ENCODE measurements at regions not wholly inside any gene's neighbourhood (a gene's known extent, or its start where the extent isn't known, plus 50 kb on each side); places are given as distances from the start of the nearest gene placed in this dataset.
"Not testable (repeated sequence)": the region's sequence is repeated elsewhere in the genome, so short reads cannot be mapped to it uniquely, and the experiment has no call there.

DNA sequence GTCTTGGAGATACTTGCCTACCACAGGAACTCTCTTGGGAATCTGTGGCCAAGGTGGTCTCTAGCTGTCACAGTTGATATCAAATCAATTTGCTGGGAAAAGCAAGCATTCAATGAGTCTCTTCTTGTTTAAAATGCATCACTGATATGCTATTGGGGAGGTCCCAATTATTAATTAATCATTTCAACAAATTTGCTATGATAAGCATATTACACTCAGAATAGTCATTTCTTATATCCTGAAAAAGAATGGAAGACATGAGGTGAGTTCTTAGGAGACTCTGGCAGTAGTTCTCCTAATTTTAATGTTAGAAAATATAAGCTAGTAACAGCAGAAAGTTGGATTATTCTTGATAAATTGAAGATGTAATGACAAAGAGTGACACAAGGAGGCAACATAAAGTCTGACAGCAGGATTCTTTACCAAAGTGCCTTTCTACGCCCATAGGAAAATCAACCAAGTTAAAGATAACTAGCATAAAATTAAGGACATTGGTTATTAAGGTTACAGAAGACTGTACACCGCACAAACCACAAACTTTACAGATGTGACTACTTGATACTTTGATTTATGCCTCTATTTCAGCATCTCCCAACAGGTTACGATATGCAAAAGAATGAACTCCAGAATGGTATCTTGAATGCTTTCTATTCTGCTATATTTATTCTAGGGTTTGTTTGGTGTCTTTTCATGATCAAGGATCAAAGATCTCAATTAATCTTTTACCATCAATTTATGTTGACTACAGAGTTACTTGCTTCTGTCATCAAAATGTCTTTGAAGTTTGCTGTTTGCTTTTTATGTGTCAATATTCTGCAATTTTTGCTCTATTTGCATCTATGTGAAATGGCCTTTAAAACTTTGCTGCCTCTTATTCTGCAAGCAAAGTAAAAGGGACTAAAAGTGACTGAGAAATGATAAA lies 349.6 kb upstream of the CLEC14A start:
- no peak for DNase-seq
- intact Hi-C loops (cut with DNase I), result no loop called here

DNA sequence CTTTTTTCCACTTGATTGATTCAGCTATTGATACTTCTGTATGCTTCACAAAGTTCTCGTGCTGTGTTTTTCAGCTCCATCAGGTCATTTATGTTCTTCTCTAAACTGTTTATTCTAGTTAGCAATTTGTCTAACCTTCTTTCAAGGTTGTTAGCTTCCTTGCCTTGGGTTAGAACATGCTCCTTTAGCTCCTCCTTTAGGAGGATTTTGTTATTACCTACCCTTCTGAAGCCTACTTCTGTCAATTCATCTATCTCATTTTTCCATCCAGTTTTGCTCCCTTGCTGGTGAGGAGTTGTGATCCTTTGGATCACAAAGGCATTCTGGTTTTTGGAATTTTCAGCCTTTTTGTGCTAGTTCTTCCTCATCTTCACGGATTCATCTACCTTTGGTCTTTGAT lies 344.7 kb upstream of the CLEC14A start:
- intact Hi-C loops (cut with DNase I); DNase-seq: not testable (repeated sequence)

DNA sequence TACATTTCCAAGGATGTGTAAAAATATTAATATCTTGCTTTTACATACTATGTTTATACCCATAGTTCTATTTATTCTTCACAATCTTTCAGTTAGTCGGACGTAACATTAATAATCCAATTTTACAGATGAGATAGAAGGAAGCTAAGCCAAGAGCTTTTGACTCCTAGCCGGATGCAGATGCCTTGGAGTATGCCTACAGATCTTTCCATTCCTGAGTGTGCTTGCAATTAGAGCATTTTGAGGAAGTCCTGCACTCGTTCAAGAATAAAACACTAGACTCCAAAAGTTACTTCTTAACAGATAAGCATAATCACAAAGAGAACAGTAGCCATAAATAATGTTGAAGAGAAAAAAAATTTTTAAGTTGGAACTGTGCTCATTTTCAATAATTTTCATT lies 337.6 kb upstream of the CLEC14A start:
- intact Hi-C loops (cut with DNase I), result no loop called here
- no peak for DNase-seq

DNA sequence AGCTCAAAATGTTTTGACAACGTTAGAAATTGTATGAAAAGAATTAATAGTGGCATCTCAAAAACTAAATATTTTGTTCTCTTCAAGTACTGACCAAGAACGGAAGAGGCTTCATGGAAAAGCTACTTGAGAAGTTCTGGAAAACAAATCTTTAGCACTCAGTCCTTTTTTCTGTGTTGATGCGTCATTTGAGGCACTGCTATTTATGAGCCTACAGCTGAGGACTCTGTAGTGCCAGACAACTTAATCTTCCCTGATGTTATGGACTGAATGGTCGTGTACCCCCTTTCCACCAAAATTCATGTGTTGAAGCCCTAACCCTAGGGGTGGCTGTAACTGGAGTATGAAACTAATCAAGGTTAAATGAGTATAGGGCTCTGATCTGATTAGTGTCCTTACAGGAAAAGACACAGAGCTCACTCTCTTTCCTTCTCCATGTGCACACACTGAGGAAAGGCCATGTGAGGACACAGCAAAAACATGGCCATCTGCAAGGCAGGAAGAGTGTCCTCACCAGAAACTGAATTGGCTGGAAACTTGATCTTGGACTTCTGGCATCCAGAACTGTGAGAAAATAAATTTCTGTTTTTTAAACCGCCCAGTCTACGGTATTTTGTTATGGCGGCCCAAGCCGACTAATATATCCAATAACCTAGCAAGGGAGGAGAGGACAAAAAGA lies 337.0 kb upstream of the CLEC14A start:
- intact Hi-C loops (cut with DNase I), result no loop called here
- no peak for DNase-seq

DNA sequence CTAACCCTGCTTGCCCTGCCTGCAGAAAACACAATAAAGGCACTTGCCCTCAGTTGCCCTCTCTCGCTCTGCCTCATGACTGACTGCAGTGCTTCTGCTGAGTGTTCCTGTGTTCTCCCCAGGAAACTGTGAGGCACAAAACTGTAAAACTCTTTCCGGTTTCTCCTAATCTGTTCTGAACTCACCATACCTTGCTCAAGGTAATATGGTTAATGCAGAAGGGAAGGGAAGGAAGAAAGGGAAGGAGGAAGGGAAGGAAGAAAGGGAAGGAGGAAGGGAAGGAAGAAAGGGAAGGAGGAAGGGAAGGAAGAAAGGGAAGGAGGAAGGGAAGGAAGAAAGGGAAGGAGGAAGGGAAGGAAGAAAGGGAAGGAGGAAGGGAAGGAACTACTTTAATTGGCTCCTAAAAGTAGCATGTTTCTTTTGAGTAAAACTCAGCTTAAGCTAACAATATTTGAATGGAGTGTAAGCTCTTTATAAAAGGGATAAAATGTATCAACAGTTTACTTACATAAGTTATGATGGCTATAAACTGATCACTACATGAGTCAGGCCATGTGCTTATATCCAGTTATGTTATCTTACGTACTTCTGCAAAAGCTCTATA lies 334.0 kb upstream of the CLEC14A start:
- no peak for DNase-seq
- intact Hi-C loops (cut with DNase I), result no loop called here

DNA sequence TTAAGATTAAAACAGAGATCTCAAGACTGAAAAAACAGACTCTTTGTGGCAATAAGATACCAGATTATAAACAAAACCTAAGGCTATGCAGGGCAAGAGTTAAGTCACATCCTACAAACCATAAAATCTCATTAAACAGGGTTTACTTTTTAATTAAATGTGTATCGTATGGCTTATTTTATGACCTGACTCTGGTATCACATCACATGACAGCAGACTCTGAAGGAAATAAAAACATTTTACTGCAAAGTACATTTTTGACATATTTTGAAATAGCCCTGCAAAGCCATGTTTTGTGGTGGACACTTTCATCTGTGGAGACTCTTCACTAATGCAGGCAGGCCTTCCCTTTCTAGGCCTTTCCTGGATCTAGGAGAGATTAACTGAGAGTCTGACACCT lies 327.6 kb upstream of the CLEC14A start:
- intact Hi-C loops (cut with DNase I), result no loop called here

DNA sequence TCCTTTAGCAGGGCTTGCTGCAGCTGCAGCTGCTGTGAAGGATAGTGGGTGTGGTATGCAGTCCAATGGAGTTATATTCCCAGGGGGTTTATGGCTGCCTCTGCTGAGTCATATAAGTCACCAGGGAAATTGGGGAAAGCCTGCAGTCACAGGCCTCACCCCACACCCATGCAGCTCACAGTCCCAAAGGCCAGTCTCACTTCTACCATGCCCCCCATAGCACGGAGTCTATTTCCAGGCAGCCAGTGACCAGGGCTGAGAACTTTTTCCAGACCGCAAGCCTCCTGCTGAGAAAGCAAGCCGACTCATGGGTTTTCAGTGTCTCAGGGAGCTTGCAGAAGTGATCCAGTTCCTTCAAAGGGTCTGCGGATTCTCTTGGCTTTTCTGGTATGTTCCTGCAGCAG lies 322.4 kb upstream of the CLEC14A start:
- no peak for DNase-seq
- intact Hi-C loops (cut with DNase I), result no loop called here

More for the DNA sequence above, 327.6 kb upstream of the CLEC14A start:
- no peak for DNase-seq

DNA sequence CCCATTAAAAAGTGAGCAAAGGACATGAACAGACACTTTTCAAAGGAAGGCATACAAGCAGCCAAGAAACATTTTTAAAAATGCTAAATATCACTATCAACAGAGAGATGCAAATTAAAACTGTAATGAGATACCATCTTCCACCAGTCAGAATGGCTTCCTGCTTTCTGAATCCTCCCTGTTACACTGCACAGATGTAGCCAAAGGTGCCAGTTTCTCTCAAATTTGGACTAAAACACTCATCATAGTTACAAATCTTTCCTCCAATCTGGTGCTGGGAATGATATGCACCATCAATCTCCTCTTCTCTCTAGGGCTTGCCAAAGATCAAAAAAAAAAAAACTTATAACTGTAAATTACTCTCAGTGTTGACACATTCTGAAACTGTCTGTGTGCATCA lies 311.8 kb upstream of the CLEC14A start:
- intact Hi-C loops (cut with DNase I), result loop anchor here (10.0 kb wide), 1 partner anchor 213 kb away; no protein-coding TSS in a partner anchor

DNA sequence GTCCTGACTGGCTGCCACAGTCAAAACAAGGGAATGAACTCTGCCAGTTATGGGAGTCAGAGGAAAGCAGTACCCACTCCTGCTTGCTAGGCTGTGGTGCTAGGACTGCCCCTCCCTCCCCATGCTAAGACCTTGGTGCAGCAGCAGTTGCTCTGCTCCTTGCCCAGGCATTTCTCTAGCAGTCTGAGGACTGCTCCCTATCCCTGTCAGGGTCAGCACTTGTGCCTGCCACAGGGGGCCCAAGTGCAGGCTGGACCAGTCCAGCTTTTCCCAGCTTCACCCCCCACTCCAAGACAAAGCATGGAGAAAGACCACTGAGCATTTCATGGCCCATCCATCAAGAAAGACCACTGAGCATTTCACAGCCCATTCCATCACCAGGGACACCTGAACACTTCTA lies 305.8 kb upstream of the CLEC14A start:
- peak in 1 of 10 donors; percentile 33 for DNase-seq
- intact Hi-C loops (cut with DNase I), result loop anchor here (10.0 kb wide), 1 partner anchor 207 kb away; no protein-coding TSS in a partner anchor

More for the DNA sequence above, 311.8 kb upstream of the CLEC14A start:
- no peak for DNase-seq

DNA sequence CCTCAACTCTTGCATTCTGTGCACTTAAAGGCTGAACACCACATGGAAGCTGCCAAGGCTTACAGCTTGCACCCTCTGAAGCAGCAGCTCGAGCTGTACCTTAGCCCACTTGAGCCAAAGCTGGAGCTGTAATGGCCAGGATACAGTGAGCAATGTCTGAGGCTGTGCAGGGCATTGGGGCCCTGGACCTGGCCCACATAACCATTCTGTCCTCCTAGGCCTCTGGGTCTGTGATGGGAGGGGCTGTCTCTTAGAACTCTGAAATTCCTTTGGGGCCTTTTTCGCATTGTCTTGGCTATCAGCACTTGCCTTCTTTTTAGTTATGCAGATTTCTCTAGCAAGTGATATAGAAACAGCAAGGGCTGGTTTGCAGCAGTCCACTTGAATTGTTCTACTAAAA lies 303.8 kb upstream of the CLEC14A start:
- intact Hi-C loops (cut with DNase I), result loop anchor here (10.0 kb wide), 1 partner anchor 205 kb away; no protein-coding TSS in a partner anchor
- DNase-seq, result peak in 1 of 10 donors; percentile 39

DNA sequence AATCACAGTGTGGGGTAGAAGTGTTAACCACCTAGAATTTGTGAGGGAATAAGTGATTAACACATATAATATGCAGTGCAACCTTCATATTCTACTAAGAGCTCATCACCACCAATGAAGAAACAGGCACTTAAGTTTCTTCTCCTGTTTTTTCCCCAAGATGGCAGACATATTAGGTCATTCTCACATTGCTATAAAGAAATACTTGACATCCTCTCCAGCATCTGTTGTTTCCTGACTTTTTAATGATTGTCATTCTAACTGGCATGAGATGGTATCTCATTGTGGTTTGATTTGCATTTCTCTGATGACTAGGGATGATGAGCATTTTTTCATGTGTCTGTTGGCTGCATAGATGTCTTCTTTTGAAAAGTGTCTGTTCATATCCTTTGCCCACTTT lies 301.5 kb upstream of the CLEC14A start:
- intact Hi-C loops (cut with DNase I); DNase-seq: not testable (repeated sequence)

DNA sequence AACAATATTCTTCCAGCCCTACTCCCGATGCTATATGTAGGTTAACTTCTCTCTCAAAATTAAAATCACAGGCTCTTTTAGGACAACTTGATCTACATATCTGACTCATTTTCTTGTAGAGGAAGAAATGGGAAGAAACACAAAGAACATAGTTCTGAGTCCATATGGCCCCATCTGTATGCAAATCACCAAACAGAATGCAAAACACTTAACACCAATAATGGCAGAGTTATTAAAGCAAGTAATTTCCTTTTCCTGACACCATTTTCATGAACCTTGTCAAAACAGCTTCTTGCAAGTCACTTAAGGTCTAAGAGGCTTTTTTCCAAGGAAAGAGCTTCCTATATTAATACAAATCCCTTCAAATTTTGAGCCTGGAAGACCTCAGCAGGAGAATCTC lies 300.4 kb upstream of the CLEC14A start:
- DNase-seq, result no peak
- intact Hi-C loops (cut with DNase I), result no loop called here

DNA sequence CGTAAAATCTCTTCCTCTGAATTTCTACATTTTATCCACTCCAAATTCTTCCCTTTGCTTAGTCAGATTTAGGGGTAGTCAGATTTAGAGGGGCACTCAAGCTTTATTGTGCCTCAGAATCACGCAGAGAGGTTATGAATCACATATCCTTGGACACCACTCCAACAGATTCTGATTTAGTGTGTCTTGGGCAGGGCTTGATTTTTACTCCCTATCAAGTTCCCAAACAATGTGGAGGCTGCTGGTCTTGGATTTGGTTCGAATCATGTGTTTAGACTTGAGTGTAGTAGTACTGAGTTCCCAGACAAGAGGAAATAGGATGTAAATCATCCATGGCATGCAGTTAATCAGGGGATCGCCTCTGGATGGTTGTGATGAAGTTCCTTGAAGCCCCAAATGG lies 298.1 kb upstream of the CLEC14A start:
- intact Hi-C loops (cut with DNase I), result no loop called here
- DNase-seq, result no peak

DNA sequence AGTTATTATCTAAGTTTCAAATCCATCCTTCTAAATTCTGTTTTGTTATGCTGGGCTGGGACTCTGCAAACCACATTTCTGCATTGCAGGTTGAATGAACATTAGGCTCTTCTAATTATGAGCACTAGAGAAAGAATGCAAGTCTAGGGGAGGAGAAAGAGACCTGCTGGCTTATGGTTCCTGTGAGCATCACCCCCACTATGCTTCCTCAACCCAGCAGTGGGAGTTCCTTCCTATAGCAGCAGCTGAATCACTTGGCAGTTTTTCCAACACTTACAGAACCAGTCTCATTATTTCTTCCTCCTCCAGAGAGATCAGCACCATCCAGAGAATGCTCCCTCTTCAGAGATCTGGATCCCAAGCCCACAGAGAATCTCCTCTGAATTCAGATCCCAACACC lies 297.7 kb upstream of the CLEC14A start:
- intact Hi-C loops (cut with DNase I), result no loop called here

DNA sequence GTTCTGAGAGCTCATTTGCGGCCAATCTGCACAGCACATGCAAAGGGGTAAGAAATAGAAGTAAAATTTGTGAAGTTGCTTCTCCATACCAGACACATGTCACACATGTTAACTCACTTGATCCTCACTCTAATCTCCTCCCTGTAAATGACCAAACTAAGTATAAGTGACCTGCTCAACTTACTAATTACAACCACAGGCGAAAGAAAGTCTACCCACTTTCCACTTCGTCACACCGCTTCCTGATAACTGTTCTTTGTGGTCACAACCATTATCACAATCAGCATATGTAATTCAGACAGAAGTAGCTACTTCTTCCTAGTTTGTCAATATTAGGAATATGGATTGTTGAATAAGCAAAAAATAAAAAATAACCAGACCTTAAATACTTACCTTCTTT lies 293.7 kb upstream of the CLEC14A start:
- intact Hi-C loops (cut with DNase I), result no loop called here
- DNase-seq, result no peak

More for the DNA sequence above, 297.7 kb upstream of the CLEC14A start:
- DNase-seq, result no peak

DNA sequence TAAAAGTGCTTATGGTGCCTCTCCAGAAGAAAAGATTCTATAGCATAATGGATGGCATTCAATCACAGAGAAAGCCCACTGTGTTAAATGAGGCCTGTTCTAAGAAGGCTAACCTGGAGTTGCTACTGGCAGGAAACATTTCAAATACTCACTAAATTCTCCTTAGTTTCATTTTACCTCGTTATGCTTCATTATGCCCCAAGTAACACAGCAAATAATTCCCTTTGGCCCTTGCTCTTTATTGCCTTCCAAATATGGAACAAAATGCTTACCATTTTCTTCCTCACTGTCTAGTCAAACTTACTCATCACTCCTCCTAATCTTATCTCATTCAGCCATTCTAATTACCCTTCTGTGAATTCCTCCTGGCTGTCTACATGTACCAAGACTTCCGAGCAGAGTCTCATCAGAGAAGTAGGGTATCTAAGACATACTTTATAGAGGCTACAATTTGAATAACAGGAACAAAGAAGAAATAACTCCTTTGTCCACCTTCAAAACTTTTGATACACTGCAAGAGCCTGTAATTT lies 292.1 kb upstream of the CLEC14A start:
- intact Hi-C loops (cut with DNase I), result no loop called here
- no peak for DNase-seq

DNA sequence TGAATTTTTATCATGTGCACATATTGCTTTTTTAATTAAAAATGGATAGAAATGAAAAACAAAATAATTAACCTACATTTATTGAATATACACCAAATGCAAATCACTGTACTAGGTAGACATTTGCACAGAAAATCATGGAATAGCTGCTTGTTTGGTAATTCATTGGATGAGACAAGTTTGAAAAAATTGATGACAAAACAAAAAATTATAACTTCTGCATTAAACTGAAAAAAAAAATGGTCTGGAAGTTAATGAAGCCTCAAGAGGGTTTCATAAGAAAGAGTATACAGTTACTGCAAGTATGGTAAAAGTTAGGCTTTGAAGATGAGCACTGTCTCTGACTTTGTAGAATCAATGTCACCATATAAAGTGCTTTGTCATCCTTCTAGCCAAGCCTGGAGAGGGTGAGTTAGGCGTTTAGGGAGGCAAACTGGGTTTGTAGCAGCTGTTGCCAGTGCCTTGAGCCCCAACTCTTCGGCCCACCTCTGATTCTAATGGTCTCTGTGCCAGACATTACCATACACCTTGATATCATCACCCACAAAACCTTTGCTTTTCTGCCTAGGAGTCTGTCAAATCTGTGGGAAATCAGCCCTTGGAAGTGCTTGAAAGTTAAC lies 291.1 kb upstream of the CLEC14A start:
- no peak for DNase-seq
- intact Hi-C loops (cut with DNase I), result no loop called here

DNA sequence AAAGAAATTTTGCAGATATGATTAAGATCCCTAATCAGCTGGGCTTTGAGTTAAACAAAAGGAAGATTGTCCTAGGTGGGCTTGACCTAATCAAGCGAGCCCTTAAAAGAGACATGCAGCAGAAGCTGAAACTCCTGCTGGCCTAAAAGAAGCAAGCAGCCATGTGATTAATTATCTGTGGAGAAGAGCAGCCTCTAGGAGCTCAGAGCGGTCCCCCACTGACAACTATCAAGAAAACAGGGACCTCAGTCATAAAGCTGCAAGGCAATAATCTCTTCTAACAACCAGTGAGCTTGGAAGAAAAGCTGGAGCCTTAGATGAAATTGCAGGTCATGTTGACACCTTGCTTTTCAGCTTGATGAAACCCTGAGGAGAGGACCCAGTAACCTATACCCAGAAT lies 288.9 kb upstream of the CLEC14A start:
- intact Hi-C loops (cut with DNase I), result no loop called here
- DNase-seq, result no peak

DNA sequence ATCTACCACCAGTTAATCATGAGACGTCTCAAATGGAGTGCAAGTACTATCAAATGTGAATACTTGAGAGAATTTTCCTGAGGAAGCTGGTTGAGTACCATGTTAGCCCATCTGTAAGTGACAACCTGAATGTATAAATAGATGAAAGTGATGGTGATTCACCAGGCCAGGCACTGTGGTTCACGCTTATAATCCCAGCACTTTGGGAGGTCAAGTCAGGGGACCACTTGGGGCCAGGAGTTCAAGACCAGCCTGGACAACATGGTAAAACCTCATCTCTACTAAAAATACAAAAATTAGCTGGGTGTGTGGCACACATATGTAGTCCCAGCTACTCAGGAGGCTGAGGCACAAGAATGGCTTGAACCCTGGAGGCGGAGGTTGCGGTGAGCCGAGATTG lies 288.0 kb upstream of the CLEC14A start:
- intact Hi-C loops (cut with DNase I), result not testable (repeated sequence)

DNA sequence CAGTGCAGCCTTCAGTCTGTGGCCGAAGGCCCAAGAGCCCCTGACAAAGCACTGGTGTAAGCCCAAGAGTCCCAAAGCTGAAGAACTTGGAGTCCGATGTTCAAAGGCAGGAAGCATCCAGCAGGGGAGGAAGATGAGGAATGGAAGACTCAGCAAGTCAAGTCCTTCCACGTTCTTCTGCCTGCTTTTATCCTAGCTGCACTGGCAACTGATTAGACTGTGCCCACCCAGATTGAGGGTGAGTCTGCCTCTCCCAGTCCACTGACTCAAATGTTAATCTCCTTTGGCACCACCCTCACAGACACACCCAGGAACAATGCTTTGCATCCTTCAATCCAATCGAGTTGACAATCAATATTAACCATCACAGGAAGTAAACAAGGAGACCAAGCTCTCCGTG lies 282.2 kb upstream of the CLEC14A start:
- intact Hi-C loops (cut with DNase I); DNase-seq: not testable (repeated sequence)

More for the DNA sequence above, 288.0 kb upstream of the CLEC14A start:
- DNase-seq, result not testable (repeated sequence)

Data from posterior cingulate gyrus (tissue), 11 donors.